ENCODE measurements at regions not wholly inside any gene's neighbourhood (a gene's known extent, or its start where the extent isn't known, plus 50 kb on each side); places are given as distances from the start of the nearest gene placed in this dataset.
A peak's percentile ranks its signal among the peaks of the same experiment; 100 is the strongest.

DNA sequence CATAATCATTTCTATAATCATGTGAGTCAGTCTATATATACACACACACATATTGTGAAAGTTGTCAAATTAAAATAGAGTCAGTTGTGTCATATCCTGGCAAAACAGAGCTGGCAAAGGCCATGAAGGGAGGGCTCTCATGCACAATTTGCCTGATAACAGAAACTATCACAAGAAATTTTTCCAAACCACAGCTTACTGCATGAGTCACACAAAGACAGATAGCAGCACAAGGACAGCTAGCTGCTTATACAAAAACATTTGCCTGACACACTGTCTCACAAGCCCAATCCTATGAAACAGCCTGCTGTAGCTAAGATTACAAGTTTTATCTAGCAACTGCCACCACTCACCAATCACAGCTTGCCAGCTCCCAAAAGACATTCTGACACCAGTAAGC is 848.5 kb upstream of the MAN1A1 start:
- Histone ChIP-seq H2BK20ac (ENCODE audit: low read depth, low read length, poor library complexity, severe bottlenecking) (no peak overlapping the region), H2BK15ac (ENCODE audit: low read depth, low read length) (no peak overlapping the region), H3K4ac (ENCODE audit: low read depth, low read length) (no peak overlapping the region), H3K27me3 (ENCODE audit: insufficient read depth, low read length) (no peaks in the 10 kb centered on the region), H3T11ph (ENCODE audit: low read length) (no peak overlapping the region), H3K27ac (ENCODE audit: insufficient read length, low read depth, low read length) (no peak overlapping the region), H2BK120ac (ENCODE audit: low read depth, low read length, poor library complexity, severe bottlenecking) (no peak overlapping the region), H2BK5ac (ENCODE audit: insufficient read length, low read length) (no peak overlapping the region), H3K79me2 (ENCODE audit: insufficient read depth, low read length) (no peaks in the 10 kb centered on the region), H3K23me2 (ENCODE audit: insufficient read length, low read depth, low read length, poor library complexity, severe bottlenecking) (no peaks in the 10 kb centered on the region), H4K5ac (ENCODE audit: insufficient read length, low read depth, low read length) (no peak overlapping the region), H4K20me1 (ENCODE audit: control insufficient read depth, insufficient read depth, insufficient read length) (no peaks in the 10 kb centered on the region), H2AK5ac (ENCODE audit: insufficient read length, low read length) (no peak overlapping the region), H3K9me3 (ENCODE audit: control insufficient read depth, low read depth, low read length) (no peaks in the 10 kb centered on the region), H3K14ac (ENCODE audit: insufficient read depth, low read length) (no peak overlapping the region), H4K91ac (ENCODE audit: insufficient read length, low read depth, low read length) (no peak overlapping the region), H3K56ac (ENCODE audit: insufficient read length, low read depth, low read length) (no peak overlapping the region), H3K79me1 (ENCODE audit: insufficient read depth, low read depth, low read length, poor library complexity, severe bottlenecking) (no peaks in the 10 kb centered on the region), H2AFZ (ENCODE audit: low read length) (no peak overlapping the region), H3K4me2 (ENCODE audit: insufficient read depth, insufficient read length, low read length) (no peak overlapping the region), H3K4me1 (ENCODE audit: insufficient read depth, low read length) (peaks cover 5% of the 10 kb centered on the region), H3K9ac (ENCODE audit: extremely low read depth, insufficient read length, low read length) (no peak overlapping the region), H2BK12ac (ENCODE audit: insufficient read length, low read depth, low read length) (no peak overlapping the region), H3K23ac (ENCODE audit: insufficient read length, low read depth, low read length) (no peak overlapping the region), H4K8ac (replicated peaks; ENCODE audit: insufficient read length, low read depth, low read length) (no peak overlapping the region), H3K18ac (ENCODE audit: insufficient read length, low read depth, low read length) (no peak overlapping the region)
- Mint-ChIP-seq H3K36me3 (ENCODE audit: insufficient read depth in 1 of 3, low read depth in 3 of 3) (no peaks in the 10 kb centered on the region), H3K27me3 (ENCODE audit: low read depth) (no peaks in the 10 kb centered on the region), H3K4me3 (no peak overlapping the region), H3K9me3 (no peaks in the 10 kb centered on the region; a peak in 1 of 5 replicates), H3K27ac (peak overlapping the region in 1 of 3 experiments; percentile 15; a peak in 1 of 7 replicates), H3K4me1 (peaks cover 11 to 14% of the 10 kb centered on the region in 2 experiments)
- TF ChIP-seq, protein P1, sequence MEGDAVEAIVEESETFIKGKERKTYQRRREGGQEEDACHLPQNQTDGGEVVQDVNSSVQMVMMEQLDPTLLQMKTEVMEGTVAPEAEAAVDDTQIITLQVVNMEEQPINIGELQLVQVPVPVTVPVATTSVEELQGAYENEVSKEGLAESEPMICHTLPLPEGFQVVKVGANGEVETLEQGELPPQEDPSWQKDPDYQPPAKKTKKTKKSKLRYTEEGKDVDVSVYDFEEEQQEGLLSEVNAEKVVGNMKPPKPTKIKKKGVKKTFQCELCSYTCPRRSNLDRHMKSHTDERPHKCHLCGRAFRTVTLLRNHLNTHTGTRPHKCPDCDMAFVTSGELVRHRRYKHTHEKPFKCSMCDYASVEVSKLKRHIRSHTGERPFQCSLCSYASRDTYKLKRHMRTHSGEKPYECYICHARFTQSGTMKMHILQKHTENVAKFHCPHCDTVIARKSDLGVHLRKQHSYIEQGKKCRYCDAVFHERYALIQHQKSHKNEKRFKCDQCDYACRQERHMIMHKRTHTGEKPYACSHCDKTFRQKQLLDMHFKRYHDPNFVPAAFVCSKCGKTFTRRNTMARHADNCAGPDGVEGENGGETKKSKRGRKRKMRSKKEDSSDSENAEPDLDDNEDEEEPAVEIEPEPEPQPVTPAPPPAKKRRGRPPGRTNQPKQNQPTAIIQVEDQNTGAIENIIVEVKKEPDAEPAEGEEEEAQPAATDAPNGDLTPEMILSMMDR (conservative IDR thresholded peaks at IDR 0.05) = no peak
- no peak for DNase-seq

Data from H9 (cell line).